Kidney (tissue), 13 donors: ENCODE measurements at regions not wholly inside any gene's neighbourhood (a gene's known extent, or its start where the extent isn't known, plus 50 kb on each side); places are given as distances from the start of the nearest gene placed in this dataset.

ENCODE experiments used
- DNase-seq, 5 donors: peaks; one replicate each; pipeline ENCODE4 v3.0.0-alpha.2; 2013 to 2020
- FAIRE-seq: peaks from 2 replicates; lab custom pipeline; 2012; peaks lifted over from hg19 to GRCh38; lab: Jason Lieb, UNC
- H3K27ac ChIP-seq, 2 donors: one replicate each; pipeline ENCODE4 v1.7.0; 2013; ENCODE audit warnings: low read depth in 2 of 2, low read length in 2 of 2, inconsistent platforms in 1 of 2
- H3K27me3 ChIP-seq: one replicate; pipeline ENCODE4 v1.7.1; 2013; ENCODE audit warnings: low read length, inconsistent platforms; ENCODE audit not compliant: control insufficient read depth, insufficient read depth
- H3K36me3 ChIP-seq, 3 donors: one replicate each; pipeline versions ENCODE4 v1.7.0 to v1.7.1; 2013; ENCODE audit warnings: low read length in 3 of 3, control low read depth in 1 of 3, inconsistent platforms in 1 of 3; ENCODE audit not compliant: insufficient read depth in 3 of 3, control insufficient read depth in 2 of 3
- H3K4me1 ChIP-seq, 3 donors: one replicate each; pipeline versions ENCODE4 v1.7.0 to v1.7.1; 2013; ENCODE audit warnings: low read length in 3 of 3, inconsistent platforms in 1 of 3, low read depth in 1 of 3; ENCODE audit not compliant: control insufficient read depth in 2 of 3, insufficient read depth in 2 of 3
- H3K4me3 ChIP-seq, 3 donors: one replicate each; pipeline versions ENCODE4 v1.7.0 to v1.8.1; 2013; ENCODE audit warnings: low read length in 3 of 3, control low read depth in 1 of 3, inconsistent platforms in 1 of 3
- H3K9ac ChIP-seq, 3 donors: one replicate each; pipeline versions ENCODE4 v1.7.0 to v1.7.1; 2013; ENCODE audit warnings: low read length in 3 of 3, control low read depth in 1 of 3, inconsistent platforms in 1 of 3
- H3K9me3 ChIP-seq, 3 donors: one replicate each; pipeline versions ENCODE4 v1.7.0 to v1.7.1; 2013; ENCODE audit warnings: low read length in 3 of 3, control low read depth in 1 of 3, inconsistent platforms in 1 of 3; ENCODE audit not compliant: control insufficient read depth in 2 of 3, insufficient read depth in 1 of 3
- CTCF ChIP-seq: IDR thresholded peaks from 3 replicates; pipeline ENCODE4 v1.5.1; 2012; ENCODE audit warnings: mild to moderate bottlenecking, moderate library complexity, borderline replicate concordance; ENCODE audit not compliant: insufficient read depth; ENCODE audit errors: extremely low read depth
- intact Hi-C: fragments of 100-400 bp; cut with DNase I; formaldehyde crosslinking; loops from one replicate; pipeline ENCODE4 v1.11.1; 2022
- donor health status: control.
- donor health status: control.
- donor health status: control.
- donor health status: control.
- donor health status: control.
- donor health status: DM: yes; HTN: yes; CAD: no.
- donor health status: Normal renal cell carcinoma (clear cell type).

- no peaks in the 10 kb centered on the region for H3K9me3 ChIP-seq
- H3K9ac ChIP-seq: no peak overlapping the region
- no peak for TF ChIP-seq CTCF
- no peaks in the 10 kb centered on the region for H3K27me3 ChIP-seq
- FAIRE-seq: no peak
- intact Hi-C loops: no loop called here
- no peak for DNase-seq
- H3K36me3 ChIP-seq: no peaks in the 10 kb centered on the region
- no peak overlapping the region for H3K27ac ChIP-seq
- no peak overlapping the region for H3K4me3 ChIP-seq
- no peaks in the 10 kb centered on the region for H3K4me1 ChIP-seq
These were observed 99.9 kb downstream of the PHETA1 start for GRCh38 chr12:111268738-111269572.

GRCh38 chr12:111267144-111267543 lies 101.8 kb downstream of the PHETA1 start:
- H3K4me1 ChIP-seq: no peaks in the 10 kb centered on the region
- H3K27me3 ChIP-seq: no peaks in the 10 kb centered on the region
- no peak overlapping the region for H3K4me3 ChIP-seq
- DNase-seq: peak in 1 of 5 donors; percentile 18
- H3K27ac ChIP-seq: no peak overlapping the region
- TF ChIP-seq CTCF: no peak
- H3K9me3 ChIP-seq: no peaks in the 10 kb centered on the region
- intact Hi-C loops: no loop called here
- no peak overlapping the region for H3K9ac ChIP-seq
- no peak for FAIRE-seq
- no peaks in the 10 kb centered on the region for H3K36me3 ChIP-seq

- H3K36me3 ChIP-seq: no peaks in the 10 kb centered on the region
- H3K27me3 ChIP-seq: no peaks in the 10 kb centered on the region
- H3K4me1 ChIP-seq: no peaks in the 10 kb centered on the region
- no peak for TF ChIP-seq CTCF
- DNase-seq: no peak
- intact Hi-C loops: no loop called here
- no peak for FAIRE-seq
- no peaks in the 10 kb centered on the region for H3K9me3 ChIP-seq
- H3K4me3 ChIP-seq: no peak overlapping the region
- H3K9ac ChIP-seq: no peak overlapping the region
- H3K27ac ChIP-seq: no peak overlapping the region
These were observed 106.8 kb downstream of the PHETA1 start for GRCh38 chr12:111261911-111262676.
